GM12875 (cell line): ENCODE measurements at regions not wholly inside any gene's neighbourhood (a gene's known extent, or its start where the extent isn't known, plus 50 kb on each side); places are given as distances from the start of the nearest gene placed in this dataset.

ENCODE experiments used
- H3K4me3 ChIP-seq: one replicate; pipeline ENCODE4 v1.5.1; 2011; ENCODE audit warnings: low read depth, low read length, control low read depth
- CTCF ChIP-seq: IDR thresholded peaks from 2 replicates; pipeline ENCODE4 v1.5.1; 2011; ENCODE audit warnings: low read depth, mild to moderate bottlenecking, control low read depth, inconsistent platforms, low read length, moderate library complexity, borderline replicate concordance; ENCODE audit not compliant: insufficient read depth

GRCh38 chr6:2526766-2527165, 224.0 kb downstream of the MYLK4 start:
- TF ChIP-seq CTCF = no peak
- H3K4me3 ChIP-seq = no peak overlapping the region

- no peak overlapping the region for H3K4me3 ChIP-seq
- TF ChIP-seq CTCF = peak; percentile 21; the same call in 1 of the 2 replicates
Measured at GRCh38 chr6:2524090-2524489, 226.6 kb downstream of the MYLK4 start.

- no peak overlapping the region for H3K4me3 ChIP-seq
- no peak for TF ChIP-seq CTCF
Measured at GRCh38 chr6:2523061-2523460, 227.7 kb downstream of the MYLK4 start.

GRCh38 chr6:2522521-2522920, 228.2 kb downstream of the MYLK4 start:
- H3K4me3 ChIP-seq = no peak overlapping the region
- TF ChIP-seq CTCF = no peak

GRCh38 chr6:2517855-2518473, 232.8 kb downstream of the MYLK4 start:
- no peak overlapping the region for H3K4me3 ChIP-seq
- no peak for TF ChIP-seq CTCF

- TF ChIP-seq CTCF = no peak
- H3K4me3 ChIP-seq = no peak overlapping the region
Measured at GRCh38 chr6:2517401-2517800, 233.3 kb downstream of the MYLK4 start.

GRCh38 chr6:2516059-2516458, 234.7 kb downstream of the MYLK4 start:
- no peak overlapping the region for H3K4me3 ChIP-seq
- TF ChIP-seq CTCF = no peak
